ENCODE measurements at regions not wholly inside any gene's neighbourhood (a gene's known extent, or its start where the extent isn't known, plus 50 kb on each side); places are given as distances from the start of the nearest gene placed in this dataset.

GRCh38 chr2:207316484-207316883 is 150.7 kb upstream of the KLF7 start:
- TF ChIP-seq POLR2A (IDR thresholded peaks at IDR 0.05) (no peak), EP300 (IDR thresholded peaks at IDR 0.05) (no peak)
- TF ChIP-seq, protein P1, sequence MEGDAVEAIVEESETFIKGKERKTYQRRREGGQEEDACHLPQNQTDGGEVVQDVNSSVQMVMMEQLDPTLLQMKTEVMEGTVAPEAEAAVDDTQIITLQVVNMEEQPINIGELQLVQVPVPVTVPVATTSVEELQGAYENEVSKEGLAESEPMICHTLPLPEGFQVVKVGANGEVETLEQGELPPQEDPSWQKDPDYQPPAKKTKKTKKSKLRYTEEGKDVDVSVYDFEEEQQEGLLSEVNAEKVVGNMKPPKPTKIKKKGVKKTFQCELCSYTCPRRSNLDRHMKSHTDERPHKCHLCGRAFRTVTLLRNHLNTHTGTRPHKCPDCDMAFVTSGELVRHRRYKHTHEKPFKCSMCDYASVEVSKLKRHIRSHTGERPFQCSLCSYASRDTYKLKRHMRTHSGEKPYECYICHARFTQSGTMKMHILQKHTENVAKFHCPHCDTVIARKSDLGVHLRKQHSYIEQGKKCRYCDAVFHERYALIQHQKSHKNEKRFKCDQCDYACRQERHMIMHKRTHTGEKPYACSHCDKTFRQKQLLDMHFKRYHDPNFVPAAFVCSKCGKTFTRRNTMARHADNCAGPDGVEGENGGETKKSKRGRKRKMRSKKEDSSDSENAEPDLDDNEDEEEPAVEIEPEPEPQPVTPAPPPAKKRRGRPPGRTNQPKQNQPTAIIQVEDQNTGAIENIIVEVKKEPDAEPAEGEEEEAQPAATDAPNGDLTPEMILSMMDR (IDR thresholded peaks at IDR 0.05), result no peak

Data from ovary (tissue), 3 donors.